Raji (cell line): ENCODE measurements at regions not wholly inside any gene's neighbourhood (a gene's known extent, or its start where the extent isn't known, plus 50 kb on each side); places are given as distances from the start of the nearest gene placed in this dataset.

Source experiments
- POLR2A ChIP-seq: IDR thresholded peaks from 2 replicates; pipeline ENCODE4 v1.6.1; 2011; ENCODE audit warnings: low read depth, low read length, control low read depth; ENCODE audit not compliant: insufficient read depth

- no peak for TF ChIP-seq POLR2A
Observed at GRCh38 chr21:43342301-43342881, 84.5 kb downstream of the SIK1 start.

- no peak for TF ChIP-seq POLR2A
Observed at GRCh38 chr21:43341378-43342161, 85.4 kb downstream of the SIK1 start.

GRCh38 chr21:43340491-43341377 lies 86.2 kb downstream of the SIK1 start:
- TF ChIP-seq POLR2A: no peak

- no peak for TF ChIP-seq POLR2A
Observed at GRCh38 chr21:43339668-43340067, 87.3 kb downstream of the SIK1 start.

- TF ChIP-seq POLR2A: no peak
Observed at GRCh38 chr21:43338951-43339350, 88.0 kb downstream of the SIK1 start.

GRCh38 chr21:43337901-43338655 lies 88.9 kb downstream of the SIK1 start:
- TF ChIP-seq POLR2A: no peak

- no peak for TF ChIP-seq POLR2A
Observed at GRCh38 chr21:43335119-43335518, 91.8 kb downstream of the SIK1 start.

GRCh38 chr21:43334214-43334958 lies 92.5 kb downstream of the SIK1 start:
- no peak for TF ChIP-seq POLR2A

- no peak for TF ChIP-seq POLR2A
Observed at GRCh38 chr21:43333298-43334062, 93.5 kb downstream of the SIK1 start.

GRCh38 chr21:43332861-43333297 lies 94.1 kb downstream of the SIK1 start:
- no peak for TF ChIP-seq POLR2A

- TF ChIP-seq POLR2A: no peak
Observed at GRCh38 chr21:43331962-43332828, 94.7 kb downstream of the SIK1 start.

GRCh38 chr21:43331111-43331961 lies 95.6 kb downstream of the SIK1 start:
- no peak for TF ChIP-seq POLR2A

GRCh38 chr21:43330306-43330881 lies 96.5 kb downstream of the SIK1 start:
- TF ChIP-seq POLR2A: no peak
